HEK293T (cell line): ENCODE measurements at regions not wholly inside any gene's neighbourhood (a gene's known extent, or its start where the extent isn't known, plus 50 kb on each side); places are given as distances from the start of the nearest gene placed in this dataset.

ENCODE experiments used
- ARNT ChIP-seq: fragments of 450-650 bp; IDR thresholded peaks from 2 replicates; pipeline ENCODE4 v1.6.1; 2017; ENCODE audit warnings: mild to moderate bottlenecking
- BHLHE40 ChIP-seq: fragments of 450-650 bp; IDR thresholded peaks from 2 replicates; pipeline ENCODE4 v1.6.1; 2016; ENCODE audit warnings: mild to moderate bottlenecking, moderate library complexity, borderline replicate concordance
- FOXA1 ChIP-seq: fragments of 450-650 bp; IDR thresholded peaks from 2 replicates; pipeline ENCODE4 v1.6.1; 2016; ENCODE audit warnings: mild to moderate bottlenecking
- FOXM1 ChIP-seq: fragments of 450-650 bp; IDR thresholded peaks from 2 replicates; pipeline ENCODE4 v1.6.1; 2017; ENCODE audit warnings: mild to moderate bottlenecking, borderline replicate concordance
- L3MBTL2 ChIP-seq: fragments of 450-650 bp; conservative IDR thresholded peaks from 2 replicates; pipeline ENCODE4 v1.6.1; 2016; ENCODE audit warnings: mild to moderate bottlenecking
- LEF1 ChIP-seq: fragments of 450-650 bp; IDR thresholded peaks from 2 replicates; pipeline ENCODE4 v1.6.1; 2017; ENCODE audit warnings: mild to moderate bottlenecking, borderline replicate concordance
- SP1 ChIP-seq: fragments of 450-650 bp; IDR thresholded peaks from 2 replicates; pipeline ENCODE4 v1.6.1; 2017
- SUZ12 ChIP-seq: fragments of 450-650 bp; IDR thresholded peaks from 2 replicates; pipeline ENCODE4 v1.6.1; 2016; ENCODE audit warnings: mild to moderate bottlenecking
- TARDBP ChIP-seq: fragments of 450-650 bp; IDR thresholded peaks from 2 replicates; pipeline ENCODE4 v1.6.1; 2016
- ZNF384 ChIP-seq: fragments of 450-650 bp; IDR thresholded peaks from 2 replicates; pipeline ENCODE4 v1.6.1; 2016
- TF ChIP-seq, protein P1 (sequence below): fragments of 450-650 bp; IDR thresholded peaks from 2 replicates; pipeline ENCODE4 v1.6.1; 2016

GRCh38 chr5:125609011-125609410 is 814.2 kb upstream of the GRAMD2B start:
- TF ChIP-seq BHLHE40 (no peak), FOXA1 (no peak), L3MBTL2 (no peak), ARNT (no peak), ZNF384 (no peak), LEF1 (no peak), SP1 (no peak), FOXM1 (no peak), TARDBP (no peak), SUZ12 (no peak)
- TF ChIP-seq, protein P1, sequence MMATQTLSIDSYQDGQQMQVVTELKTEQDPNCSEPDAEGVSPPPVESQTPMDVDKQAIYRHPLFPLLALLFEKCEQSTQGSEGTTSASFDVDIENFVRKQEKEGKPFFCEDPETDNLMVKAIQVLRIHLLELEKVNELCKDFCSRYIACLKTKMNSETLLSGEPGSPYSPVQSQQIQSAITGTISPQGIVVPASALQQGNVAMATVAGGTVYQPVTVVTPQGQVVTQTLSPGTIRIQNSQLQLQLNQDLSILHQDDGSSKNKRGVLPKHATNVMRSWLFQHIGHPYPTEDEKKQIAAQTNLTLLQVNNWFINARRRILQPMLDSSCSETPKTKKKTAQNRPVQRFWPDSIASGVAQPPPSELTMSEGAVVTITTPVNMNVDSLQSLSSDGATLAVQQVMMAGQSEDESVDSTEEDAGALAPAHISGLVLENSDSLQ = no peak
